GM12875 (cell line): ENCODE measurements at regions not wholly inside any gene's neighbourhood (a gene's known extent, or its start where the extent isn't known, plus 50 kb on each side); places are given as distances from the start of the nearest gene placed in this dataset.

Experiments
- H3K4me3 ChIP-seq: one replicate; pipeline ENCODE4 v1.5.1; 2011; ENCODE audit warnings: low read depth, low read length, control low read depth
- CTCF ChIP-seq: IDR thresholded peaks from 2 replicates; pipeline ENCODE4 v1.5.1; 2011; ENCODE audit warnings: low read depth, mild to moderate bottlenecking, control low read depth, inconsistent platforms, low read length, moderate library complexity, borderline replicate concordance; ENCODE audit not compliant: insufficient read depth

- TF ChIP-seq CTCF: no peak
These were observed 108.6 kb upstream of the ZNF644 start for GRCh38 chr1:91130256-91130985.

GRCh38 chr1:91129458-91129857 lies 107.6 kb upstream of the ZNF644 start:
- no peak for TF ChIP-seq CTCF
- H3K4me3 ChIP-seq: no peak overlapping the region

More at GRCh38 chr1:91130256-91130985, 108.6 kb upstream of the ZNF644 start:
- H3K4me3 ChIP-seq: no peak overlapping the region

- no peak for TF ChIP-seq CTCF
- no peak overlapping the region for H3K4me3 ChIP-seq
These were observed 107.2 kb upstream of the ZNF644 start for GRCh38 chr1:91129017-91129416.

GRCh38 chr1:91124989-91125417 lies 103.2 kb upstream of the ZNF644 start:
- no peak overlapping the region for H3K4me3 ChIP-seq
- TF ChIP-seq CTCF: no peak

GRCh38 chr1:91124290-91124985 lies 102.6 kb upstream of the ZNF644 start:
- no peak overlapping the region for H3K4me3 ChIP-seq
- TF ChIP-seq CTCF: no peak

GRCh38 chr1:91123773-91124172 lies 101.9 kb upstream of the ZNF644 start:
- H3K4me3 ChIP-seq: no peak overlapping the region
- no peak for TF ChIP-seq CTCF

GRCh38 chr1:91123319-91123718 lies 101.5 kb upstream of the ZNF644 start:
- no peak for TF ChIP-seq CTCF
- H3K4me3 ChIP-seq: no peak overlapping the region
